GM18868 (cell line): ENCODE measurements at regions not wholly inside any gene's neighbourhood (a gene's known extent, or its start where the extent isn't known, plus 50 kb on each side); places are given as distances from the start of the nearest gene placed in this dataset.
"Not testable (repeated sequence)": the region's sequence is repeated elsewhere in the genome, so short reads cannot be mapped to it uniquely, and the experiment has no call there.

ENCODE experiments used
- ATAC-seq: cut with Tn5 transposase; IDR thresholded peaks from one replicate; pipeline ENCODE4 v1.9.1; 2021; ENCODE audit warnings: mild to moderate bottlenecking, moderate library complexity; ENCODE audit not compliant: unreplicated experiment

DNA sequence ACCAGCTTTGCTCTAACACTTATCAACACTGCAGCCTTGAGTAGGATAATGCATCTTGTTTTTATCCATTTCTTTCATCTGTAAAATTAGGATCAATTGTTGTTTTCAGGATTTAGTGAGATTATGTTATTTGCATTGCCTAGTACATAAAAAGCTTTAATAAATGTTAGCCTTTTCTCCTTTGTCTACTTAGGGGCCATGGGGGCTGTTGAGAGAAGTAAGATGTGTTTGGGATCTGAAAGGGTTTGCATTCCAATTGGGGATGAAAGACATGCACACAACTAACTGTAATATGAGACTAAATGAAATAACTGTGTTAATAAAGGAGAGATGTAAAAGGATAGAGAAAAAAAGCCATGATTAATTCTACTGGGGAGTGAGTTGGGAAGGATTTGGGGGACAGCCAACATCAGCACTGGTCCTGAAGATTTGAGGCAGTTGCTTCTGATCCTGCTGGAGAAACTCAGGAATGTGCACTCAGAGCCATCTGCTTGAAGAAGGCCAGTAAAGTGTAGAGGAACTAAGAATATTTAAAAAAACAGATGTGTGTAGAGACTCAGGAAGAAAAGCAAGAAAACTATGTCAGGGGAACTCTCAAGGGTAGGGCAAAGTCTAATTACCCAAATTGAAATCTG is 236.3 kb downstream of the OLFM4 start:
- ATAC-seq: no peak

DNA sequence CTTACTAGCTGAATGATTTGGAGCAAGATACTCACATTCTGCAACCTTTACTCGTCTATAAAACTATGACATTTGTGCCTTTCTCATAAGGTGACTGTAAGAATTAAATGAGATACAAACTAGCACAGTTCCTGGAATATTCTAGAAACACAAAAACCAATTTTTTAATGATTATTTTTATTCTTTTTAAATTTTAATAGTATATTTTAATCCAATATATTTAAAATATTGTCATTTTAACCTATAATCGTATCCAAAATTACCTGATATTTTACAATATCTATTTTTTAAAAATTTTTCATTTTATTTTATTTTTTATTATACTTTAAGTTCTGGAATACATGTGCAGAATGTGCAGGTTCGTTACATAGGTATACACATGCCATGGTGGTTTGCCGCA is 238.1 kb downstream of the OLFM4 start:
- ATAC-seq: no peak

DNA sequence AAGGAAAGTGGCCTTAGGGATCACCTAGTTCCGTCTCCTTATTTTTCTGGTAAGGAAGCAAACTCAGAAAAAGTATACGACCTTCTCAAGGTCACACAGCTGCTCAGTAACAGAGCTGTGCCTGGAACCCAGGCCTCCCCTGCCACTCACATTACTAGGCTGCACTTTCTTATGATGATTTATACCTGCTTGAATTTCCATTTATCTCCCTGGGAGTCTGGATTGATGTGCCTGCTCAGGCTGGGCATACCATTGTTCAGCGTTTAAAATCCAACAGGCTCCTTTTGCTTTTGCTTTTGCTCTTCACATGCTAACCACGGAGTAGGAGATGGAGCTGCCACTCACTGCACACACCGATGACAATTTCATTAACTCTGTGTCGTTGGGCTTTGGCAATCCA is 241.0 kb downstream of the OLFM4 start:
- ATAC-seq: no peak

- ATAC-seq: no peak
Measured at GRCh38 chr13:53272873-53273272, 244.3 kb downstream of the OLFM4 start.

- ATAC-seq: no peak
Measured at GRCh38 chr13:53276265-53276664, 247.7 kb downstream of the OLFM4 start.

- no peak for ATAC-seq
Measured at GRCh38 chr13:53281677-53282076, 253.1 kb downstream of the OLFM4 start.

DNA sequence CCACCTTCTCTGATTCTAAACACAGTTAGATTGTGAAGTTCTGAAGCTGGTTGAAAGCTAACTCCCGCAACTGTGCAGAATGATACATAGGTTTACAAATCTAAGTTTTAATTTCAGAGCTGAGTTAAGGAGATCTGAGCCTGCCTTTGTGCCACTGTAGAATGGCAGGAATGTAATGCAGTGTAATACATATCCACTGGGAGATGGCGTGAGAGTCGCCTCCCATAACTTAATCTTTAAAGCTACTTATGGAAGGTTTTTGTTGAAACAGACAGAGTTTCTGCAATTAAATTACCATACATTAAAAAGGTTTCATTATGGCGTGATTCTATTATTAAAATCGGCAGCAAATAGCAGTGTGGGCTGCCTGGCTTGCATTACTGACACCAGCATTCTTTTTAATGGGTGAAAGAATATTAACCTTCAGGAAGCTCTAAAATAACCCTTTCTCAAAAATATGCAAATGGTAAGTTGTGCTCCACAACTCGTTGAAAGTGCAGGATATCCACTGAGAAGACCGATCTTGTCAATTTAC is 257.4 kb downstream of the OLFM4 start:
- no peak for ATAC-seq

GRCh38 chr13:53298396-53298795 is 269.8 kb downstream of the OLFM4 start:
- no peak for ATAC-seq

DNA sequence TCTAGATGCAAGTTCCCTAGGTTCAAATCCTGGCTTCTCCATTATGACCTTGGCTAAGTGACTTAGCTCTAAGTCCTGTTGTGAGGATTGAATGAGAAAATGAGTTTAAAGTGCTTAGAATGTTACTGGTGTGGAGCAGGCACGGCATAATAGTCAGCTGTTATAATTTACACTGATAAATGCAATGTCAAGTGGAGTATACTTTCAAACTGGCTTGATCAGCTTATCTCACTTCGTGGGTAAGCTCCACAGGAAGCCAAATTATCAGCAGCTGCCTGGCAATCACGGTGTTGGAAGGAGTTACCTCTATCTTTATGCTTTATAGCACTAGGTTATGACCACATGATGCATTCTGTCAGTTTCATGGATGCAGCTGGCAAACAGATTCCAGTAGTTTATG is 272.8 kb downstream of the OLFM4 start:
- no peak for ATAC-seq

GRCh38 chr13:53305419-53305818 is 276.8 kb downstream of the OLFM4 start:
- ATAC-seq: not testable (repeated sequence)

GRCh38 chr13:53310786-53311185 is 282.2 kb downstream of the OLFM4 start:
- no peak for ATAC-seq

- ATAC-seq: no peak
Measured at GRCh38 chr13:53311561-53311960, 282.9 kb downstream of the OLFM4 start.

DNA sequence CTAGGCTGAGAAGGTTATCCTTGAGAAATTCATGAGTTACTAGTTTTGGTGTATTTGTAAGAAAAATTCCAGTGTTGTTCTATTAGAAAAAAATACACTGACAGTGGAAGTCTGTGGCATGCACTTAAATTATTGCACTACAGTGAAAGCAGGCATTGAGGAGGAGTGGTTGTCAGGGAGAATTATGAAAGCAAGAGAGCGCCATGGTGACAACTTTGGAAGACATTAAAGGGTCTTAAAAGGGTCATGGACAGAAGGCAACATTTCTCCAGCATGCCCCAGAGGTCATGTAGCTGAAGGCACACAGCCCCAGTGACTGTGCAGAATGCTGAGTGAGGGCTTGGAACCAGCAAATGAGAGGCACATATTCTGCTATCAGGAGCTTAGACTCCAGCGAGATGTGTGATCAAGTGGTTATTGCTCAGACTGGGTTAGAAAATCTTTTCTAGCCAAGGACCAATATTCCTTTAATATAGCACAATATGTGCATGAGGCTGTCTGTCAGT is 292.7 kb downstream of the OLFM4 start:
- ATAC-seq: no peak

GRCh38 chr13:53324656-53325055 is 296.0 kb downstream of the OLFM4 start:
- ATAC-seq: no peak

- ATAC-seq: no peak
Measured at GRCh38 chr13:53326716-53327115, 298.1 kb downstream of the OLFM4 start.

DNA sequence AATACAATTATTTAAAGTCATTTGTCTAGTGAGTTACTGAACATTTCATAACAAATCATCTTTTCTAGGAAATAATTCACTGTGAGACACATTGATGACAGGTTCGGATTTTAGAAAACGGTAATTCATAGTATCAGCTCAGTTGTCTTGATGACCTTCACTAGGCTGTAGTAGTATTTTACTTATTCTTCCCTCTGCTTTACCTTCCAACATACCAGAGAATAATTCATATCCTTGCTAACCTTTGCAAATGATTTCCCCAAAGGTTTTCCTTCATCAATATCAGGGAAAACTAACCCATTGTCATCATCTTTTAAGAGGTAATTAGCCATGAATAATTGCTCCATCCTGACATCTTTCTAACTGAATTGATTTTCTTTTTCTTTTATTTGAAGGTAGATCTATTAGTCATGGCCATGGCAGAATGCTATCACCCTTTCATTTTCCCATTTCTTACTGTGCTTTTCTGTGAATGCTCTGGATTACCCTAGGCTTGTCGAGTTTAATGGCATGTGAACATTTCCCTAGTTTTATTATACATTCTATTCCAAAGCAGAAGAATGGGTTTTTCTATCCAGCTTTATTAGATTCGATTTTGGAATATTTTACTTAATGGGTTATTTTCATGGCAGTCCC is 299.2 kb downstream of the OLFM4 start:
- no peak for ATAC-seq

DNA sequence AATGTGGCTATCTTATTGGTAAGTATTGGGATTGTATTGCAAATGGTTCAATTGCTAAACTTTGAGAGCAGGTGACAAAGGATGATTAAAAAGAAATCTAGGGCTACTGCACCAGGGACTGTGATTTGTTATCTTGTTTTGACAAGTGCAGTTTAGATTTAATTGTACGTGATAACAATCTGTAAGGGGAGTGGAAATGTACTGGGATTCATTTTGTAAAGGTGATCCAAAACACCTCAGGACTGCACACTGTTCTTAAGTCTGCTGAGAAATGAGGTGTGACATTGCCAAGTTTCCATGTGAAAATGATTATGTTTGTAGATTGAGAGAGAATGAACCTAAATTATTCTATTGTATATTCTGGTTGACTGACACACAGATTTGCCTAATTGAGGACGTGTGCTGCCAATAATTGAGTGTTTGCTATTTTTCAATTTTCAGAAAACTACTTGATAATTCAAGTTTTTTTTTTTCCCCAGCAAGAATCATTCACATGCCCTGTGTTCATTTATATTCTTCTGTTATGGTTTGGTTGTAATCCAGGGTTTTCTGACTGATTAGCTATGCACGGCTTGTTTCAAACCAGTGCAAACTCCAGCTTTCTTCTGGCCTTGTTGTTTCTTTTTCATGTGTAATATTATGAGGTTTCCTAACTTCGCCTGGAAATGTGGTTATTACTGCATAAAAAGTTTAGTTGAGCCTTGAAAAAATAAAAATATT is 308.0 kb downstream of the OLFM4 start:
- no peak for ATAC-seq

DNA sequence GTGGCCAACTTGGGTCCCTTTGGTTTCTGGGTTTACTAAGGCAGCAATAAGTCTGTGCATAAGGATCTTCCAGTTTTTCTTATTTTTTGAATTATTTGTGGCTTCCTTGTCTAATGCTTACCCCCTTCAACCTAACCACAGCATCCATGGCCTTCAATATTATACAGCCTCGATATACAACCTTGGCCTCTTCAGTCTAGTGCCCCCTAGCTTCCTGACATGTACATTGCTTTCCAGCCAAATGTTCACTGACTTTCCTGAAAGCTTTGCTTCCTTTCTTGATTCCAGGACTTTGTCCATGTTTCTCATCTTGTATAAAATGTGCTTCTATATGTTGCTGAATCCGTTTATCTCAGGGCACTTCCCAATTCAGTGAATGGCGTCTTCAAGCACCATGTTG is 310.1 kb downstream of the OLFM4 start:
- ATAC-seq: no peak

GRCh38 chr13:53340505-53341143 is 312.0 kb downstream of the OLFM4 start:
- no peak for ATAC-seq

DNA sequence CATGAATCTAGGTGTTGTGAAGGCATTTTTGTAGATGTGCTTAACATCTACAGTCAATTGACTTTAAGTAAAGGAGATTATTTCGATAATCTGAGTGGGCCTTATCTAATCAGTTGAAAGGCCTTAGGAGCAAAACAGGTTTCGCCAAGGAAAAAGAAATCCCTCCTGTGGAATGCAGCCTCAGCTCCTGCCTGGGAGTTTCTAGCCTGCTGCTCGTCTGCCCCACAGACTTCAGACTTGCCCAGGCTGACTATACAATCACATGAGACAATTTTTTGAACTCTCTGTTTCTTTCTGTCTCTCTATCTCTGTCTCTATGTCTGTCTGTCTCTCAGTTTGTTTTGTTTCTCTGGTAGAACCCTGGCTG is 312.5 kb downstream of the OLFM4 start:
- ATAC-seq: no peak

GRCh38 chr13:53342623-53343360 is 314.2 kb downstream of the OLFM4 start:
- peak; percentile 42 for ATAC-seq
